ENCODE measurements at regions not wholly inside any gene's neighbourhood (a gene's known extent, or its start where the extent isn't known, plus 50 kb on each side); places are given as distances from the start of the nearest gene placed in this dataset.

DNA sequence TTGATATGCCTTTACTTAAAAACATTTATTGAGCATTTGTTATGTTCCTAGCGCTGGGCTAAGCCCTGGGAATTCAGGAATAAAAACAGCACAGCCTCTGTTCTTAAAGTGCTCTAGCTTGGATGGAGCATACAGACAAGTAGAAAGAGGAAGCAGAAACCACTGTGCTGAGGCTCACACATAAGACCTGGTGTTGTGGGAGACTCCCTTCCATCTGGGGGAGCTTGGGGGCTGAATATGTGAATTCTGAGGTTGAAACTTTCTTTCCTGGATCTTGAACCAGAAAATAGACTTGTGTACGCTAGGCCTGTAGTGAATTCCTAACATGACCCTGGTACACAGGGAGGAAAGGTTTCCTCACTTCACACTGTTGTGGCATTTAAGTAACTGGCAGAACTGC, 209.9 kb downstream of the ZNF326 start:
- TF ChIP-seq, protein P1, sequence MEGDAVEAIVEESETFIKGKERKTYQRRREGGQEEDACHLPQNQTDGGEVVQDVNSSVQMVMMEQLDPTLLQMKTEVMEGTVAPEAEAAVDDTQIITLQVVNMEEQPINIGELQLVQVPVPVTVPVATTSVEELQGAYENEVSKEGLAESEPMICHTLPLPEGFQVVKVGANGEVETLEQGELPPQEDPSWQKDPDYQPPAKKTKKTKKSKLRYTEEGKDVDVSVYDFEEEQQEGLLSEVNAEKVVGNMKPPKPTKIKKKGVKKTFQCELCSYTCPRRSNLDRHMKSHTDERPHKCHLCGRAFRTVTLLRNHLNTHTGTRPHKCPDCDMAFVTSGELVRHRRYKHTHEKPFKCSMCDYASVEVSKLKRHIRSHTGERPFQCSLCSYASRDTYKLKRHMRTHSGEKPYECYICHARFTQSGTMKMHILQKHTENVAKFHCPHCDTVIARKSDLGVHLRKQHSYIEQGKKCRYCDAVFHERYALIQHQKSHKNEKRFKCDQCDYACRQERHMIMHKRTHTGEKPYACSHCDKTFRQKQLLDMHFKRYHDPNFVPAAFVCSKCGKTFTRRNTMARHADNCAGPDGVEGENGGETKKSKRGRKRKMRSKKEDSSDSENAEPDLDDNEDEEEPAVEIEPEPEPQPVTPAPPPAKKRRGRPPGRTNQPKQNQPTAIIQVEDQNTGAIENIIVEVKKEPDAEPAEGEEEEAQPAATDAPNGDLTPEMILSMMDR (IDR thresholded peaks at IDR 0.05 in 2 of 3, conservative IDR thresholded peaks at IDR 0.05 in 1 of 3; ENCODE audit: borderline replicate concordance in 1 of 3, insufficient read depth in 1 of 3, low read depth in 2 of 3, low read length in 2 of 3): no peak
- TF ChIP-seq EZH2phosphoT487 (IDR thresholded peaks at IDR 0.05; ENCODE audit: borderline replicate concordance) (no peak), POLR2AphosphoS5 (IDR thresholded peaks at IDR 0.05; ENCODE audit: low read depth, low read length) (no peak), ZNF274 (IDR thresholded peaks at IDR 0.05; ENCODE audit: low read depth, low read length) (no peak), EZH2 (IDR thresholded peaks at IDR 0.05) (no peak), RAD21 (IDR thresholded peaks at IDR 0.05; ENCODE audit: low read depth) (no peak), MAX (IDR thresholded peaks at IDR 0.05) (no peak), YY1 (IDR thresholded peaks at IDR 0.05; ENCODE audit: extremely low read depth, insufficient replicate concordance, low read depth, low read length) (no peak), CBX3 (IDR thresholded peaks at IDR 0.05; ENCODE audit: low read depth) (no peak), POLR2A (IDR thresholded peaks at IDR 0.05; ENCODE audit: borderline replicate concordance, extremely low read depth, insufficient read depth, insufficient read length) (no peak), SP1 (IDR thresholded peaks at IDR 0.05; ENCODE audit: low read depth) (no peak)
